ENCODE measurements at regions not wholly inside any gene's neighbourhood (a gene's known extent, or its start where the extent isn't known, plus 50 kb on each side); places are given as distances from the start of the nearest gene placed in this dataset.

- TF ChIP-seq CTCF (IDR thresholded peaks at IDR 0.05; ENCODE audit: low read depth, low read length), result no peak
- no peak for TF ChIP-seq POLR2A (IDR thresholded peaks at IDR 0.05; ENCODE audit: extremely low read depth, insufficient read length)
Measured at GRCh38 chr16:14370736-14371234, 259.3 kb downstream of the PARN start.

Data from NB4 (cell line).